Glomerular visceral epithelial cell (primary cell): ENCODE measurements at regions not wholly inside any gene's neighbourhood (a gene's known extent, or its start where the extent isn't known, plus 50 kb on each side); places are given as distances from the start of the nearest gene placed in this dataset.
"Not testable (repeated sequence)": the region's sequence is repeated elsewhere in the genome, so short reads cannot be mapped to it uniquely, and the experiment has no call there.

Experiments
- DNase-seq: peaks from one replicate; pipeline ENCODE4 v3.0.0-alpha.2; 2016; ENCODE audit errors: extremely low spot score

DNA sequence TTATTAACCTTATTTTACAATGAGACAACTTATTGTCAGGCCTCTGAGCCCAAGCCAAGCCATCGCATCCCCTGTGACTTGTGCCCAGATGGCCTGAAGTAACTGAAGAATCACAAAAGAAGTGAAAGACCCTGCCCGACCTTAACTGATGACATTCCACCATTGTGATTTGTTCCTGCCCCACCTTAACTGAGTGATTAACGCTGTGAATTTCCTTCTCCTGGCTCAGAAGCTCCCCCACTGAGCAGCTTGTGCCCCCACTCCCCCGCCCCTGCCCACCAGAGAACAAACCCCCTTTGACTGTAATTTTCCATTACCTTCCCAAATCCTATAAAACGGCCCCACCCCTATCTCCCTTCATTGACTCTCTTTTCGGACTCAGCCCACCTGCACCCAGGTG lies 224.0 kb upstream of the DUSP10 start:
- not testable (repeated sequence) for DNase-seq

DNA sequence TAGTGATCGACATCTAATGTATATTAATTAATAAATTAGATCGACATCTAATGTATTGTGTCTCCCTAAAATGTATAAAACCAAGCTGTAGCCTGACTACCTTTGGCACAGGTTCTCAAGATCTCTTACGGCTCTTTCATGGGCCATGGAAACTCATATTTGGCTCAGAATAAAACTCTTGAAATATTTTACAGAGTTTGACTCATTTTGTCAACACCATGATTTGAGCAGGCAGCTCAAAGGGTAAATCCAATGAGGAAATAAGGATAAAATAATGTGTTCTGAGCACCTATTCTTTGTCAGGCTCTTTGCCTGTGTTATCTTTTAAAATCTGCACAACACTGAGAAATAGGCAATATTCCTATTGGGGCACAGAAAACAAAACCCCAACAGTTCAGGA lies 223.4 kb upstream of the DUSP10 start:
- DNase-seq: no peak

- DNase-seq: no peak
Measured at GRCh38 chr1:221963742-221964141, 221.9 kb upstream of the DUSP10 start.

- DNase-seq: no peak
Measured at GRCh38 chr1:221962385-221962784, 220.5 kb upstream of the DUSP10 start.

DNA sequence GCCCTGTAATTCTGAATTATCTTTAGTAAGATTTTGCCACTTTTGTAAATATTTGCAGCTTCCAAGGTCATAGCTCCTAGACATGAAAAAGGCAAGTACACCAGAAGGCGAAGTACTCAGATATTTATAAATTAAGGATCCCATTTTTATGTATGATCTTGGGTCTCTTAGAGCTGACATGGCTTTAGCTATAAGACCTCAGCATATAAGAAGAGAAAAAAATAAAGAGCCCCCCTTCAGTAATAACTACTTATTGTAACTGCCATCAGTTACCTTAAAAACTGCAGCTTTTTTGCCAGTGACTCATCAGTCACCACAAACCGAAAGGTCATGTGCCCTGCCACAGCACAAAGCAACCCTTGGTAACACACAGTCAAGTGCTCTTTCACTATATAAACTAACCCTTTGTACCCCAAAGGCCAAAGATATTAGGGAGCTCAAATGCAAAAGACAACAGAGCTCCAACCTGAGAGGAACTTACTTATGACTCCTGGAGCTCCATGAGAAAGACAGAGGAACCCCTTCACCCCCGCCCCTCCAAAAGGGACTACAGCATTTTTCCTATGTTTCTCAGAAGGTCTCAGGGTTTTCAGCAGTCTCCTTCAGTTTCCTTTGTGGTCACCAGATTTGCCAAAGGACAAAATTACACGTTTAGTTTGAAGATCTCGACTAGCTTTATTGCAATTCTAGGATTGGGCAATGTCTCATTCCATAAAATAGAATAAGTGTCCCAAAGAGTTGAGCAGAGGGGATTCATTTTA lies 219.8 kb upstream of the DUSP10 start:
- DNase-seq: peak; percentile 74

GRCh38 chr1:221958161-221958562 lies 216.3 kb upstream of the DUSP10 start:
- DNase-seq: peak; percentile 44

DNA sequence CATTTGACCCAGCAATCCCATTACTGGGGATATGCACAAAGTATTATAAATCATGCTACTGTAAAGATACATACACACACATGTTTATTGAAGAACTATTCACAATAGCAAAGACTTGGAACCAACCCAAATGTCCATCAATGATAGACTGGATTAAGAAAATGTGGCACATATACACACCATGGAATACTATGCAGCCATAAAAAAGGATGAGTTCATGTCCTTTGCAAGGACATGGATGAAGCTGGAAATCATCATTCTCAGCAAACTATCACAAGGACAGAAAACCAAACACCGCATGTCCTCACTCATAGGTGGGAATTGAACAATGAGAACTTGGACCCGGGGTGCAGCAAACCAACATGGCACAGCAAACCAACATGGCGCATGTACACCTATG lies 215.5 kb upstream of the DUSP10 start:
- DNase-seq: not testable (repeated sequence)

DNA sequence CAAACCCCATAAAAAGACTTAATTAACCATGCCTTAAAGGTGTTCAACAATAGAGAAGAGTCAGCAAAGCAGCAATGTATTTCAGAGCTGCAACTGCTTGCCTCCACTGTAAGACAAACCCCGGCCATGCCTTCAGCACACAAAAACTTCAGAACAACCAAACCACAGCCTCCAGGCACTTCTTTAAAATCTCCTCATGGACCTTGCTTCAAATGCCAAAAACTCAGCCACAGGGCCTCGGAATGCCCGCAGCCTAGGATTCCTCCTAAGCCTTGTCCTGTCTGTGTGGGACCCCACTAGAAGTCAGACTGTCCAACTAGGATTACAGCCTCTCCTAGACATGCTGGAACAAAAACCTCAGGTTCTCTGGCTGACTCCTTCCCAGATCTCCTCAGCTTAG lies 208.1 kb upstream of the DUSP10 start:
- no peak for DNase-seq

GRCh38 chr1:221948459-221948858 lies 206.6 kb upstream of the DUSP10 start:
- no peak for DNase-seq

GRCh38 chr1:221947731-221948130 lies 205.8 kb upstream of the DUSP10 start:
- no peak for DNase-seq

GRCh38 chr1:221946768-221947167 lies 204.9 kb upstream of the DUSP10 start:
- no peak for DNase-seq

DNA sequence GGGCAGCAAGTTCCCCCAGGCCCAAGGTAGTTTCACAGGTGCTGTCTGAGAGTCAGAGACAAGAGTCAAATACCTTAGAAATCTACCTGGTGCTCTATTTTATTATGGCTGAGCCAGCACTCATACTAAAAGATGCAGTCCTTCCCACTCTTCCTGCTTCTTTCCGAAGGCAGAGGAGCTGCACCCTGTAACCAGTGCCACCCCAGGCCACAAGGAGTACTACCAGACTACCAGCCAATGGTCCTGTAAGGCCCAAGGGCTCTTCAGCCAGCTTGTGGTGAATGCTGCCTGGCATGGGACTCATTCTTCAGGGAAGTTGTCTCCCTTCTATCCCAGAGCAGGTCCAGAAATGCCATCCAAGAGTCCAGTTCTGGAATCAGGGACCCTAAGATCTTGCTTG lies 203.8 kb upstream of the DUSP10 start:
- no peak for DNase-seq

- no peak for DNase-seq
Measured at GRCh38 chr1:221944247-221944870, 202.5 kb upstream of the DUSP10 start.

- DNase-seq: no peak
Measured at GRCh38 chr1:221940631-221941030, 198.7 kb upstream of the DUSP10 start.

GRCh38 chr1:221939607-221940006 lies 197.7 kb upstream of the DUSP10 start:
- DNase-seq: peak; percentile 31

- DNase-seq: no peak
Measured at GRCh38 chr1:221937155-221937953, 195.5 kb upstream of the DUSP10 start.

GRCh38 chr1:221933814-221934213 lies 191.9 kb upstream of the DUSP10 start:
- DNase-seq: no peak

DNA sequence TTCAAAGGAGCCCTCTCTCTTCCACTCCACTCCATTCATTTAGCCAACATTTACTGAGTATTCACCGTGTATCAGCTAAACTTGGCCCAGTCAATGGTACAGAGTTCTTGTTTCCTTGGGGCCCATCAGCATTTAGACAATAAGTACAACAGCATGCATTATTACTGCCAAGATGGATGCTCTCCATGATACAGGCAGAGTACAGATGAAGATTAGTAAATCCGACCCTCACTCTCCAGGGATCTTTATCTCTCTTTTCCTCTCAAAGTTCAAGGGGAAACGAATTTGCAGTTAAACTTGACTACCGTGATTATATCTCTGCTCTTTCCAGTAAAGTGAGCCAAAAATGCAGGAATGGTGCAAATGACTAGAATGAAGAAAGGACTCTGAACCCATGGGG lies 184.6 kb upstream of the DUSP10 start:
- no peak for DNase-seq

GRCh38 chr1:221925947-221926346 lies 184.1 kb upstream of the DUSP10 start:
- no peak for DNase-seq

- no peak for DNase-seq
Measured at GRCh38 chr1:221923929-221924598, 182.2 kb upstream of the DUSP10 start.

- no peak for DNase-seq
Measured at GRCh38 chr1:221921936-221922335, 180.0 kb upstream of the DUSP10 start.

DNA sequence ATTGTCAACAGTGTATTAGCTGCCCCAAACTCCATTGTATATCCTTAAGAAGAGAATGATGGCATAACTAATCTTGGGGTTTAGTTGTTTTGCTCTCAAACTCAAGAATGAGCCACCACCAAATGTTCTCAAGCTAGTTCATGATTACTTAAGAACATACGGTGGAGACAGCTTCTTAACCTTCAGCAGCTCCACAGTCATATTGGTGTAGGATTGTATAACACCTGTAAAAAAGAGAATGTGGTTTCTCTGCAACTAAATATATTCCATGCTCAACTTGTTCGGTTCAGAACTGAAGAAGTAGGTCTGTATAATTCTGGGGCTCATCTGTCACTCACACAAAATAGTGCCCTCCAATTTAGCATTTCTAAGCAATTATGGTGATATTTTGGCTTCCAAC lies 177.9 kb upstream of the DUSP10 start:
- no peak for DNase-seq
